Activated naive CD8-positive, alpha-beta T cell treated with anti-CD3 and anti-CD28 coated beads for 36 hours (primary cell): ENCODE measurements at regions not wholly inside any gene's neighbourhood (a gene's known extent, or its start where the extent isn't known, plus 50 kb on each side); places are given as distances from the start of the nearest gene placed in this dataset.

Source experiments
- DNase-seq: peaks from one replicate; pipeline ENCODE4 v3.0.0; 2021
- H3K27ac Mint-ChIP-seq: one replicate; pipeline ENCODE4 v1.8.0; 2022; ENCODE audit warnings: mild to moderate bottlenecking, moderate library complexity, mixed read lengths
- H3K27me3 Mint-ChIP-seq: one replicate; pipeline ENCODE4 v1.8.0; 2022; ENCODE audit warnings: mild to moderate bottlenecking, mixed read lengths
- H3K36me3 Mint-ChIP-seq: one replicate; pipeline ENCODE4 v1.8.0; 2021; ENCODE audit warnings: mild to moderate bottlenecking, mixed read lengths
- H3K4me1 Mint-ChIP-seq: one replicate; pipeline ENCODE4 v1.8.0; 2021; ENCODE audit warnings: mixed read lengths
- H3K4me3 Mint-ChIP-seq: one replicate; pipeline ENCODE4 v1.8.0; 2022; ENCODE audit warnings: mild to moderate bottlenecking, moderate library complexity, mixed read lengths
- H3K9me3 Mint-ChIP-seq: one replicate; pipeline ENCODE4 v1.8.0; 2022; ENCODE audit warnings: mixed read lengths

GRCh38 chr2:238777369-238778067 is 70.4 kb upstream of the TWIST2 start:
- Mint-ChIP-seq H3K4me1 (no peaks in the 10 kb centered on the region), H3K27ac (no peak overlapping the region), H3K9me3 (no peaks in the 10 kb centered on the region), H3K4me3 (no peak overlapping the region), H3K27me3 (peaks cover 13% of the 10 kb centered on the region), H3K36me3 (no peaks in the 10 kb centered on the region)
- DNase-seq = no peak

GRCh38 chr2:238784671-238785527 is 63.0 kb upstream of the TWIST2 start:
- no peaks in the 10 kb centered on the region for H3K36me3 Mint-ChIP-seq
- H3K9me3 Mint-ChIP-seq = no peaks in the 10 kb centered on the region
- no peak overlapping the region for H3K27ac Mint-ChIP-seq
- no peak overlapping the region for H3K4me3 Mint-ChIP-seq
- H3K27me3 Mint-ChIP-seq = peaks cover 18% of the 10 kb centered on the region
- peaks cover 2% of the 10 kb centered on the region for H3K4me1 Mint-ChIP-seq
- DNase-seq = peak; percentile 43

GRCh38 chr2:238785528-238785860 is 62.4 kb upstream of the TWIST2 start:
- Mint-ChIP-seq H3K27ac (no peak overlapping the region), H3K4me1 (peaks cover 2% of the 10 kb centered on the region), H3K9me3 (no peaks in the 10 kb centered on the region), H3K36me3 (no peaks in the 10 kb centered on the region), H3K4me3 (no peak overlapping the region), H3K27me3 (peaks cover 22% of the 10 kb centered on the region)
- DNase-seq = no peak

- no peak for DNase-seq
- Mint-ChIP-seq H3K4me1 (peaks cover 2% of the 10 kb centered on the region), H3K9me3 (no peaks in the 10 kb centered on the region), H3K27me3 (peaks cover 27% of the 10 kb centered on the region), H3K4me3 (no peak overlapping the region), H3K27ac (no peak overlapping the region), H3K36me3 (no peaks in the 10 kb centered on the region)
Observed at GRCh38 chr2:238786379-238786778, 61.5 kb upstream of the TWIST2 start.

- DNase-seq = no peak
- Mint-ChIP-seq H3K4me1 (peaks cover 2% of the 10 kb centered on the region), H3K9me3 (no peaks in the 10 kb centered on the region), H3K27ac (no peak overlapping the region), H3K4me3 (no peak overlapping the region), H3K27me3 (peaks cover 27% of the 10 kb centered on the region), H3K36me3 (no peaks in the 10 kb centered on the region)
Observed at GRCh38 chr2:238786792-238787490, 60.9 kb upstream of the TWIST2 start.

GRCh38 chr2:238787501-238787900 is 60.4 kb upstream of the TWIST2 start:
- Mint-ChIP-seq H3K27ac (no peak overlapping the region), H3K4me3 (no peak overlapping the region), H3K27me3 (peaks cover 21% of the 10 kb centered on the region), H3K36me3 (no peaks in the 10 kb centered on the region), H3K9me3 (no peaks in the 10 kb centered on the region), H3K4me1 (peaks cover 2% of the 10 kb centered on the region)
- no peak for DNase-seq

- no peaks in the 10 kb centered on the region for H3K9me3 Mint-ChIP-seq
- peaks cover 15% of the 10 kb centered on the region for H3K27me3 Mint-ChIP-seq
- H3K4me1 Mint-ChIP-seq = peaks cover 2% of the 10 kb centered on the region
- H3K36me3 Mint-ChIP-seq = no peaks in the 10 kb centered on the region
- no peak overlapping the region for H3K4me3 Mint-ChIP-seq
- no peak for DNase-seq
- no peak overlapping the region for H3K27ac Mint-ChIP-seq
Observed at GRCh38 chr2:238789317-238789806, 58.5 kb upstream of the TWIST2 start.

- H3K27ac Mint-ChIP-seq = no peak overlapping the region
- peaks cover 10% of the 10 kb centered on the region for H3K27me3 Mint-ChIP-seq
- no peaks in the 10 kb centered on the region for H3K9me3 Mint-ChIP-seq
- no peaks in the 10 kb centered on the region for H3K36me3 Mint-ChIP-seq
- no peaks in the 10 kb centered on the region for H3K4me1 Mint-ChIP-seq
- H3K4me3 Mint-ChIP-seq = no peak overlapping the region
- no peak for DNase-seq
Observed at GRCh38 chr2:238790126-238790832, 57.6 kb upstream of the TWIST2 start.

GRCh38 chr2:238790833-238791230 is 57.1 kb upstream of the TWIST2 start:
- Mint-ChIP-seq H3K36me3 (no peaks in the 10 kb centered on the region), H3K4me1 (no peaks in the 10 kb centered on the region), H3K9me3 (no peaks in the 10 kb centered on the region), H3K27ac (no peak overlapping the region), H3K27me3 (peaks cover 10% of the 10 kb centered on the region), H3K4me3 (no peak overlapping the region)
- no peak for DNase-seq

- Mint-ChIP-seq H3K9me3 (no peaks in the 10 kb centered on the region), H3K27ac (no peak overlapping the region), H3K4me1 (no peaks in the 10 kb centered on the region), H3K4me3 (no peak overlapping the region), H3K36me3 (no peaks in the 10 kb centered on the region), H3K27me3 (peaks cover 10% of the 10 kb centered on the region)
- DNase-seq = no peak
Observed at GRCh38 chr2:238791354-238791753, 56.5 kb upstream of the TWIST2 start.

- H3K36me3 Mint-ChIP-seq = no peaks in the 10 kb centered on the region
- peaks cover 19% of the 10 kb centered on the region for H3K27me3 Mint-ChIP-seq
- no peak for DNase-seq
- no peak overlapping the region for H3K4me3 Mint-ChIP-seq
- no peak overlapping the region for H3K27ac Mint-ChIP-seq
- no peaks in the 10 kb centered on the region for H3K9me3 Mint-ChIP-seq
- H3K4me1 Mint-ChIP-seq = no peaks in the 10 kb centered on the region
Observed at GRCh38 chr2:238793306-238793705, 54.6 kb upstream of the TWIST2 start.

- Mint-ChIP-seq H3K9me3 (no peaks in the 10 kb centered on the region), H3K4me3 (no peak overlapping the region), H3K4me1 (no peaks in the 10 kb centered on the region), H3K36me3 (no peaks in the 10 kb centered on the region), H3K27ac (no peak overlapping the region), H3K27me3 (peaks cover 23% of the 10 kb centered on the region)
- no peak for DNase-seq
Observed at GRCh38 chr2:238793801-238794449, 54.0 kb upstream of the TWIST2 start.

- Mint-ChIP-seq H3K27me3 (peaks cover 16% of the 10 kb centered on the region), H3K27ac (no peak overlapping the region)
Observed at GRCh38 chr2:238796223-238796885, 51.5 kb upstream of the TWIST2 start.

GRCh38 chr2:238797537-238797936 is 50.3 kb upstream of the TWIST2 start:
- no peak overlapping the region for H3K4me3 Mint-ChIP-seq
- no peak overlapping the region for H3K27ac Mint-ChIP-seq
- peaks cover 21% of the 10 kb centered on the region for H3K27me3 Mint-ChIP-seq
- no peak for DNase-seq
- no peaks in the 10 kb centered on the region for H3K36me3 Mint-ChIP-seq
- H3K4me1 Mint-ChIP-seq = no peaks in the 10 kb centered on the region
- H3K9me3 Mint-ChIP-seq = no peaks in the 10 kb centered on the region

More at GRCh38 chr2:238796223-238796885, 51.5 kb upstream of the TWIST2 start:
- no peak overlapping the region for H3K4me3 Mint-ChIP-seq
- H3K4me1 Mint-ChIP-seq = no peaks in the 10 kb centered on the region
- no peaks in the 10 kb centered on the region for H3K36me3 Mint-ChIP-seq
- no peak for DNase-seq
- H3K9me3 Mint-ChIP-seq = no peaks in the 10 kb centered on the region
